ENCODE measurements at regions not wholly inside any gene's neighbourhood (a gene's known extent, or its start where the extent isn't known, plus 50 kb on each side); places are given as distances from the start of the nearest gene placed in this dataset.

- CTCF ChIA-PET (ENCODE audit: low intra/inter-chr PET ratio, low total read pairs), result no interaction called here
Measured at GRCh38 chr5:124287813-124288212, 458.6 kb downstream of the ZNF608 start.

GRCh38 chr5:124285733-124286132 lies 460.7 kb downstream of the ZNF608 start:
- H3K4me2 ChIP-seq (ENCODE audit: low read depth, low read length), result no peak overlapping the region
- H3K27ac ChIP-seq (ENCODE audit: extremely low read length, insufficient read depth, low read length), result no peak overlapping the region
- H2AFZ ChIP-seq (ENCODE audit: low read length), result no peak overlapping the region
- no peaks in the 10 kb centered on the region for H3K36me3 ChIP-seq (replicated peaks in 1 of 2; ENCODE audit: control insufficient read depth in 1 of 2, insufficient read depth in 2 of 2, low read length in 2 of 2)
- intact Hi-C loops (cut with micrococcal nuclease; ENCODE audit: unreplicated experiment), result loop anchor here (5.0 kb wide), 1 partner anchor 348 kb away; no protein-coding TSS in a partner anchor
- no peak for FAIRE-seq
- WGBS (ENCODE audit: low lambda C conversion rate), result no CpG with 5 or more reads among the region's 1 CpG
- no peak overlapping the region for H3K9ac ChIP-seq (ENCODE audit: insufficient read depth, low read depth, low read length)
- H3K79me2 ChIP-seq (ENCODE audit: insufficient read depth, low read length), result no peaks in the 10 kb centered on the region
- no peaks in the 10 kb centered on the region for H3K27me3 ChIP-seq (ENCODE audit: control insufficient read depth in 1 of 2, insufficient read depth in 2 of 2, low read length in 2 of 2)
- in situ Hi-C loops (cut with HindIII; ENCODE audit: extremely low pct_ligation_motif_present, low pct_unique_long_range_greater_than_20kb), result loop anchor here (25.0 kb wide), 1 partner anchor 377 kb away; no protein-coding TSS in a partner anchor
- peaks cover 41% of the 10 kb centered on the region for H3K4me1 ChIP-seq (ENCODE audit: insufficient read depth, low read length)
- H3K4me3 ChIP-seq (replicated peaks in 1 of 3; ENCODE audit: insufficient read depth in 1 of 3, low read depth in 2 of 3, low read length in 3 of 3), result no peak overlapping the region
- no peak for ATAC-seq
- H4K20me1 ChIP-seq (ENCODE audit: insufficient read depth, low read length), result no peaks in the 10 kb centered on the region
- DNase-seq (ENCODE audit: low spot score), result peak; percentile 33
- POLR2A ChIA-PET, result no interaction called here
- CTCF ChIA-PET (ENCODE audit: low intra/inter-chr PET ratio, low total read pairs), result no interaction called here
- BruUV-seq (replicated peaks), result no TSS peak
- no peaks in the 10 kb centered on the region for H3K9me3 ChIP-seq (ENCODE audit: low read length)
- TF ChIP-seq SOX13 (IDR thresholded peaks at IDR 0.05), result no peak
- peak in 1 of 2 experiments; percentile 20; a peak in 1 of 4 replicates for TF ChIP-seq SOX13 (CRISPR knock-in tag; conservative IDR thresholded peaks at IDR 0.05 in 1 of 2, IDR thresholded peaks at IDR 0.05 in 1 of 2)
- peak; percentile 36; the same call in 1 of the 2 replicates for TF ChIP-seq SOX5 (CRISPR knock-in tag; IDR thresholded peaks at IDR 0.05; ENCODE audit: borderline replicate concordance)
- TF ChIP-seq RARA (CRISPR knock-in tag; IDR thresholded peaks at IDR 0.05), result 0 out of 2 replicates have a peak, but pooled peaks have one; percentile 38
- TF ChIP-seq CREM (IDR thresholded peaks at IDR 0.05), result peak; percentile 31; the same call in 1 of the 2 replicates
- no peak for TF ChIP-seq CREM (CRISPR knock-in tag; IDR thresholded peaks at IDR 0.05)
- no peak for TF ChIP-seq FOXA1 (IDR thresholded peaks at IDR 0.05)
- peak; percentile 4; the same call in 1 of the 2 replicates for TF ChIP-seq FOXA1 (CRISPR knock-in tag; IDR thresholded peaks at IDR 0.05)
- TF ChIP-seq BRF2 (CRISPR knock-in tag; IDR thresholded peaks at IDR 0.05), result no peak
- peak; percentile 42; the same call in 1 of the 2 replicates for TF ChIP-seq FOXA3 (CRISPR knock-in tag; IDR thresholded peaks at IDR 0.05)
- peak; percentile 32; the same call in 1 of the 2 replicates for TF ChIP-seq NFIC (IDR thresholded peaks at IDR 0.05; ENCODE audit: low read length)
- no peak for TF ChIP-seq SOX6 (IDR thresholded peaks at IDR 0.05)
- 0 out of 2 replicates have a peak, but pooled peaks have one; percentile 16 for TF ChIP-seq SOX6 (CRISPR knock-in tag; IDR thresholded peaks at IDR 0.05)
- no peak for TF ChIP-seq ZNF383 (CRISPR knock-in tag; IDR thresholded peaks at IDR 0.05; ENCODE audit: borderline replicate concordance)
- no peak for TF ChIP-seq CCAR2 (optimal IDR thresholded peaks at IDR 0.05; ENCODE audit: low read depth, low read length)
- 0 out of 2 replicates have a peak, but pooled peaks have one; percentile 19 for TF ChIP-seq TARDBP (CRISPR knock-in tag; IDR thresholded peaks at IDR 0.05)
- TF ChIP-seq, protein P1, sequence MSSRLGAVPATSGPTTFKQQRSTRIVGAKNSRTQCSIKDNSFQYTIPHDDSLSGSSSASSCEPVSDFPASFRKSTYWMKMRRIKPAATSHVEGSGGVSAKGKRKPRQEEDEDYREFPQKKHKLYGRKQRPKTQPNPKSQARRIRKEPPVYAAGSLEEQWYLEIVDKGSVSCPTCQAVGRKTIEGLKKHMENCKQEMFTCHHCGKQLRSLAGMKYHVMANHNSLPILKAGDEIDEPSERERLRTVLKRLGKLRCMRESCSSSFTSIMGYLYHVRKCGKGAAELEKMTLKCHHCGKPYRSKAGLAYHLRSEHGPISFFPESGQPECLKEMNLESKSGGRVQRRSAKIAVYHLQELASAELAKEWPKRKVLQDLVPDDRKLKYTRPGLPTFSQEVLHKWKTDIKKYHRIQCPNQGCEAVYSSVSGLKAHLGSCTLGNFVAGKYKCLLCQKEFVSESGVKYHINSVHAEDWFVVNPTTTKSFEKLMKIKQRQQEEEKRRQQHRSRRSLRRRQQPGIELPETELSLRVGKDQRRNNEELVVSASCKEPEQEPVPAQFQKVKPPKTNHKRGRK (CRISPR knock-in tag; IDR thresholded peaks at IDR 0.05), result no peak

More at GRCh38 chr5:124287813-124288212, 458.6 kb downstream of the ZNF608 start:
- Histone ChIP-seq H2AFZ (ENCODE audit: low read length) (no peak overlapping the region), H3K9me3 (ENCODE audit: low read length) (no peaks in the 10 kb centered on the region), H3K4me2 (ENCODE audit: low read depth, low read length) (no peak overlapping the region), H3K79me2 (ENCODE audit: insufficient read depth, low read length) (no peaks in the 10 kb centered on the region), H3K4me3 (replicated peaks in 1 of 3; ENCODE audit: insufficient read depth in 1 of 3, low read depth in 2 of 3, low read length in 3 of 3) (no peak overlapping the region), H3K36me3 (replicated peaks in 1 of 2; ENCODE audit: control insufficient read depth in 1 of 2, insufficient read depth in 2 of 2, low read length in 2 of 2) (no peaks in the 10 kb centered on the region), H4K20me1 (ENCODE audit: insufficient read depth, low read length) (no peaks in the 10 kb centered on the region), H3K4me1 (ENCODE audit: insufficient read depth, low read length) (peaks cover 41% of the 10 kb centered on the region), H3K9ac (ENCODE audit: insufficient read depth, low read depth, low read length) (no peak overlapping the region), H3K27ac (ENCODE audit: extremely low read length, insufficient read depth, low read length) (no peak overlapping the region), H3K27me3 (ENCODE audit: control insufficient read depth in 1 of 2, insufficient read depth in 2 of 2, low read length in 2 of 2) (no peaks in the 10 kb centered on the region)
- no TSS peak for BruUV-seq (replicated peaks)
- TF ChIP-seq YEATS2 (CRISPR knock-in tag; IDR thresholded peaks at IDR 0.05; ENCODE audit: borderline replicate concordance), result no peak
- in situ Hi-C loops (cut with HindIII; ENCODE audit: extremely low pct_ligation_motif_present, low pct_unique_long_range_greater_than_20kb), result loop anchor here (25.0 kb wide), 1 partner anchor 374 kb away; no protein-coding TSS in a partner anchor
- ATAC-seq (no peak), FAIRE-seq (no peak), DNase-seq (ENCODE audit: low spot score) (no peak)
- WGBS (ENCODE audit: low lambda C conversion rate), result 61% methylated on average over 3 of the region's 3 CpGs
- intact Hi-C loops (cut with micrococcal nuclease; ENCODE audit: unreplicated experiment), result loop anchor here (5.0 kb wide), 1 partner anchor 351 kb away; no protein-coding TSS in a partner anchor
- POLR2A ChIA-PET, result no interaction called here
